GM12892 (cell line): ENCODE measurements at regions not wholly inside any gene's neighbourhood (a gene's known extent, or its start where the extent isn't known, plus 50 kb on each side); places are given as distances from the start of the nearest gene placed in this dataset.

Experiments
- POLR2A ChIP-seq: IDR thresholded peaks from 2 replicates; pipeline ENCODE4 v1.6.1; 2011; ENCODE audit warnings: low read depth, low read length, control low read depth
- POLR2AphosphoS5 ChIP-seq: IDR thresholded peaks from 2 replicates; pipeline ENCODE4 v1.6.1; 2011; ENCODE audit warnings: low read depth, low read length, control low read depth

DNA sequence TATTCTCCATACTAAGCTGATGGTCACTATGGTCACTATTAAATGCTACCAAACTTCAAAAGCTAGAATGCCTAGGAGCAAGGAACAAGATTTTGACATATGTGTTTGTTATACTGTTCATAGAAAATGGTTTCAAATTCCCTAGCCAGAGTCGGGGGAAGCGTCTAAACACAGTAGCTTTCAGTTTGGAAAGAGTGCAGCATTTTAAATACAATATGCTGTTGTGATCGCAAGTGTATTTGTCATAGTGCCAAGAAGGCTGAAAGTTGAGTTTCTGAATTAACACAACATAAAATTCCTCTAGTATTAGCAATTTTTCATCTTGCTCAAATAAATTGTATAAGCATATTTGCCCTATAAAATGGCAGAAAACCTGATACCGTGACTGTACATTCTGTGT is 280.4 kb downstream of the ZNF608 start:
- TF ChIP-seq POLR2AphosphoS5 (no peak), POLR2A (no peak)
